ENCODE measurements at regions not wholly inside any gene's neighbourhood (a gene's known extent, or its start where the extent isn't known, plus 50 kb on each side); places are given as distances from the start of the nearest gene placed in this dataset.

GRCh38 chr15:94000606-94001005 is 230.8 kb upstream of the MCTP2 start:
- no TSS peak for BruUV-seq (replicated peaks)
- TF ChIP-seq YY1 (IDR thresholded peaks at IDR 0.05; ENCODE audit: extremely low read depth, insufficient replicate concordance, low read depth, low read length), result no peak
- TF ChIP-seq ZBTB33 (IDR thresholded peaks at IDR 0.05; ENCODE audit: extremely low read depth, insufficient replicate concordance, low read length), result no peak
- TF ChIP-seq CBX3 (IDR thresholded peaks at IDR 0.05; ENCODE audit: low read depth), result no peak
- no peak for TF ChIP-seq CTCF (IDR thresholded peaks at IDR 0.05 in 2 of 3, conservative IDR thresholded peaks at IDR 0.05 in 1 of 3; ENCODE audit: borderline replicate concordance in 1 of 3, insufficient read depth in 1 of 3, low read depth in 2 of 3, low read length in 2 of 3)
- TF ChIP-seq POLR2A (IDR thresholded peaks at IDR 0.05; ENCODE audit: borderline replicate concordance, extremely low read depth, insufficient read depth, insufficient read length), result no peak
- H3K4me1 ChIP-seq (ENCODE audit: control insufficient read depth in 1 of 2, insufficient read depth in 2 of 2, low read length in 2 of 2), result no peaks in the 10 kb centered on the region
- H3K27ac ChIP-seq (ENCODE audit: low read depth, low read length), result no peak overlapping the region
- H4K20me1 ChIP-seq (ENCODE audit: insufficient read depth), result no peaks in the 10 kb centered on the region
- intact Hi-C loops (cut with micrococcal nuclease), result no loop called here
- no peak overlapping the region for H3K4me3 ChIP-seq (replicated peaks in 1 of 2; ENCODE audit: low read depth in 1 of 2, low read length in 2 of 2)
- CTCF ChIA-PET, result no interaction called here
- DNase-seq (ENCODE audit: low read depth, low spot score) (no peak), ATAC-seq (no peak)
- no peak overlapping the region for H3K4me2 ChIP-seq (ENCODE audit: low read length)
- POLR2A ChIA-PET, result no interaction called here
- H3K27me3 ChIP-seq (ENCODE audit: insufficient read depth, low read length), result no peaks in the 10 kb centered on the region
- H3K9me3 ChIP-seq (ENCODE audit: control insufficient read depth in 1 of 2, insufficient read depth in 1 of 2, low read depth in 1 of 2, low read length in 2 of 2), result no peaks in the 10 kb centered on the region
- no peaks in the 10 kb centered on the region for H3K79me2 ChIP-seq (ENCODE audit: insufficient read depth, low read length)
- no peaks in the 10 kb centered on the region for H3K9me2 ChIP-seq (ENCODE audit: insufficient read depth)
- RAD21 ChIA-PET (ENCODE audit: low non-redundant PET in 1 of 2, low total read pairs in 2 of 2, uncharacterized antibody in 2 of 2, unreplicated experiment in 2 of 2), result no interaction called here
- H3K9ac ChIP-seq (ENCODE audit: low read length), result no peak overlapping the region
- H2AFZ ChIP-seq (ENCODE audit: low read depth, low read length, poor library complexity, severe bottlenecking), result no peak overlapping the region
- no peaks in the 10 kb centered on the region for H3K36me3 ChIP-seq (ENCODE audit: control insufficient read depth in 1 of 2, insufficient read depth in 2 of 2, low read length in 2 of 2)
